Astrocyte of the cerebellum (primary cell): ENCODE measurements at regions not wholly inside any gene's neighbourhood (a gene's known extent, or its start where the extent isn't known, plus 50 kb on each side); places are given as distances from the start of the nearest gene placed in this dataset.
"Not testable (repeated sequence)": the region's sequence is repeated elsewhere in the genome, so short reads cannot be mapped to it uniquely, and the experiment has no call there.

Experiments used
- DNase-seq: peaks from one replicate; pipeline ENCODE4 v3.0.0-alpha.2; 2011; ENCODE audit warnings: low read depth
- H3K4me3 ChIP-seq: 2 replicates; pipeline ENCODE4 v1.5.1; 2011; ENCODE audit warnings: mild to moderate bottlenecking, low read depth, low read length, moderate library complexity
- CTCF ChIP-seq: IDR thresholded peaks from 2 replicates; pipeline ENCODE4 v1.5.1; 2012; ENCODE audit warnings: low read length, low read depth, moderate library complexity, mild to moderate bottlenecking; ENCODE audit errors: missing control alignments
- in situ Hi-C: cut with HindIII; loops from 2 replicates; pipeline ENCODE4 v1.10.0; 2017; ENCODE audit warnings: low sequenced_read_pairs

GRCh38 chr15:39511916-39512260, 69.0 kb upstream of the THBS1 start:
- in situ Hi-C loops = no loop called here
- DNase-seq = no peak

GRCh38 chr15:39512643-39513042, 68.2 kb upstream of the THBS1 start:
- no peak for TF ChIP-seq CTCF
- no peak overlapping the region for H3K4me3 ChIP-seq
- DNase-seq = no peak
- in situ Hi-C loops = no loop called here

More at GRCh38 chr15:39511916-39512260, 69.0 kb upstream of the THBS1 start:
- no peak for TF ChIP-seq CTCF
- H3K4me3 ChIP-seq = no peak overlapping the region

GRCh38 chr15:39513936-39514335, 66.9 kb upstream of the THBS1 start:
- in situ Hi-C loops = no loop called here
- TF ChIP-seq CTCF = no peak
- DNase-seq = no peak

GRCh38 chr15:39514933-39515332, 65.9 kb upstream of the THBS1 start:
- TF ChIP-seq CTCF = no peak
- no peak for DNase-seq
- H3K4me3 ChIP-seq = no peak overlapping the region
- in situ Hi-C loops = no loop called here

More at GRCh38 chr15:39513936-39514335, 66.9 kb upstream of the THBS1 start:
- no peak overlapping the region for H3K4me3 ChIP-seq

- no peak overlapping the region for H3K4me3 ChIP-seq
- no peak for DNase-seq
- in situ Hi-C loops = no loop called here
- no peak for TF ChIP-seq CTCF
Measured at GRCh38 chr15:39515765-39516164, 65.1 kb upstream of the THBS1 start.

- TF ChIP-seq CTCF = no peak
Measured at GRCh38 chr15:39517122-39517855, 63.6 kb upstream of the THBS1 start.

GRCh38 chr15:39523968-39524367, 56.9 kb upstream of the THBS1 start:
- H3K4me3 ChIP-seq, DNase-seq, in situ Hi-C loops: not testable (repeated sequence)

More at GRCh38 chr15:39517122-39517855, 63.6 kb upstream of the THBS1 start:
- in situ Hi-C loops = no loop called here
- no peak overlapping the region for H3K4me3 ChIP-seq
- no peak for DNase-seq
